HFF-Myc (cell line): ENCODE measurements at regions not wholly inside any gene's neighbourhood (a gene's known extent, or its start where the extent isn't known, plus 50 kb on each side); places are given as distances from the start of the nearest gene placed in this dataset.

Experiments used
- DNase-seq: peaks from one replicate; pipeline ENCODE4 v3.0.0-alpha.2; 2011; ENCODE audit warnings: low read depth; ENCODE audit errors: extremely low read depth
- H3K4me3 ChIP-seq: replicated peaks from 2 replicates; pipeline ENCODE4 v1.5.1; 2011; ENCODE audit warnings: low read depth, mild to moderate bottlenecking, control low read depth, low read length
- TF ChIP-seq, protein P1 (sequence below): IDR thresholded peaks from 2 replicates; pipeline ENCODE4 v1.5.1; 2012; ENCODE audit warnings: mild to moderate bottlenecking, low read depth, low read length, control low read depth; ENCODE audit errors: missing control alignments

DNA sequence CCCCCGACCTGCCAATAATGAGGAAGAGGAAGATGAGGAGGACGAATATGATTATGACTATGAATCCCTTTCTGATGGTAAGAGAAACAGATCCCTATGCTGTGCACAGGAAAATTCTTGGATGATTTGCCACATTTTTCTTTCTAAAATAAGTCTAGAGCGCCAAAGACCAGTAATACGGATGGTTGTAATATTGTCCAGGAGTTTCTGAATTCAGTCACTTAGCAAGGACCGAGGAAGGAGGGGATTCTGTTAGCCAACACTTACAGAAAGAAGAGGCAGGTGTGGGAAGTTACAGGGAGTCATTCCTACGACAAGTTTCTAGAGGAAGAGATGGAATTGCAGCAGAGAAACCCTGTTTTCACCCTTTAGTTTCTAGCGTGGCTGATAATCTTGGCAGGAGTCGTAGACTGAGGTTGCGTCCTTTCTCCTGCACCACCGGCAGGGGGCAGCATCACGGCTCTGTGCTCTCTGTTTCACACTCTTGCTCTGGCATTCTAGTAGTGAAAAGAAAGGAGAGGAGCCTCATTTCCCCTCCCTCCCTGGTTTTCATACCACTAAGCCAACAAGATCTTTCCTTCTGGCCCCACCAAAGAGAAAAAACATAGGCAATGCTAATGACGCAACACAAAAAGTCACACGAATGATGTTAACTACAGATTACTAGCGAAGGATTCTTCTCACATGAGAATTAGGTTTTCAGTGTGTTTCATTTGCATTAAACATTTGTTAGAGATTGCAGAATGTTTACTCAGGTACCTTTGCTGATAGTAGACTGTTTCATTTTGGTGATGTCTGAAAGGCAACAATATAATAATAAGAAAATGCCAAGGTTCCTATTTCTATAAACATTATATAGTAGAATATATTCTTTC lies 82.7 kb downstream of the NOC3L start:
- peak; percentile 31 for DNase-seq
- no peak overlapping the region for H3K4me3 ChIP-seq
- TF ChIP-seq, protein P1, sequence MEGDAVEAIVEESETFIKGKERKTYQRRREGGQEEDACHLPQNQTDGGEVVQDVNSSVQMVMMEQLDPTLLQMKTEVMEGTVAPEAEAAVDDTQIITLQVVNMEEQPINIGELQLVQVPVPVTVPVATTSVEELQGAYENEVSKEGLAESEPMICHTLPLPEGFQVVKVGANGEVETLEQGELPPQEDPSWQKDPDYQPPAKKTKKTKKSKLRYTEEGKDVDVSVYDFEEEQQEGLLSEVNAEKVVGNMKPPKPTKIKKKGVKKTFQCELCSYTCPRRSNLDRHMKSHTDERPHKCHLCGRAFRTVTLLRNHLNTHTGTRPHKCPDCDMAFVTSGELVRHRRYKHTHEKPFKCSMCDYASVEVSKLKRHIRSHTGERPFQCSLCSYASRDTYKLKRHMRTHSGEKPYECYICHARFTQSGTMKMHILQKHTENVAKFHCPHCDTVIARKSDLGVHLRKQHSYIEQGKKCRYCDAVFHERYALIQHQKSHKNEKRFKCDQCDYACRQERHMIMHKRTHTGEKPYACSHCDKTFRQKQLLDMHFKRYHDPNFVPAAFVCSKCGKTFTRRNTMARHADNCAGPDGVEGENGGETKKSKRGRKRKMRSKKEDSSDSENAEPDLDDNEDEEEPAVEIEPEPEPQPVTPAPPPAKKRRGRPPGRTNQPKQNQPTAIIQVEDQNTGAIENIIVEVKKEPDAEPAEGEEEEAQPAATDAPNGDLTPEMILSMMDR, result peak; percentile 97

DNA sequence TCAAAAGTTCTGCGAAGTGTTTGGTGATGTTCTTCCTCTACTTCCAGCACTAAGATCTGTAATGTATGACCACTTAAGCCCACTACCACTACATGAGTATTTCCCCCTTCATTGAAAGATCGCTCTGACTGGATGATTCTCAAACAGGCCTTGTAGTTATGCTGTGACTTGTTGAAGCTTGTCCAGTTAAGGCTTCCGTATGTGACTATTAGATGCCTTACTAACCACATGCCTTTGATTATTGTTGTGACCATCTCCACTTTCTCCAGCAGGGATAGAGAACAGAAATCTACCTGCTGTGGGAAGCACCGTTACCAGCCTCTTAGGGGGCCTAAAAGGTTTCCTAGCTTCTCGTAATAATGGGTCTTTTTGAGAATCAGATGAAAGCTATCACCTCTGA lies 81.1 kb downstream of the NOC3L start:
- DNase-seq, result no peak
- TF ChIP-seq, protein P1, result no peak
- no peak overlapping the region for H3K4me3 ChIP-seq

GRCh38 chr10:94282369-94282768 lies 80.4 kb downstream of the NOC3L start:
- H3K4me3 ChIP-seq, result no peak overlapping the region
- DNase-seq, result no peak
- TF ChIP-seq, protein P1, result no peak
